Peyer's patch (tissue), 4 donors: ENCODE measurements at regions not wholly inside any gene's neighbourhood (a gene's known extent, or its start where the extent isn't known, plus 50 kb on each side); places are given as distances from the start of the nearest gene placed in this dataset.

Experiments used
- DNase-seq, 3 donors: peaks; one replicate each; pipeline ENCODE4 v3.0.0-alpha.2; 2017 to 2019
- H3K27ac ChIP-seq, 4 donors: fragments of 200-600 bp; sonication (generic); one replicate each; pipeline ENCODE4 v1.5.1; 2016 to 2019
- H3K27me3 ChIP-seq, 2 donors: fragments of 200-600 bp; sonication (generic); one replicate each; pipeline ENCODE4 v1.5.1; 2019
- H3K36me3 ChIP-seq, 3 donors: fragments of 200-600 bp; sonication (generic); one replicate each; pipeline ENCODE4 v1.5.1; 2016 to 2019
- H3K4me1 ChIP-seq, 4 donors: fragments of 200-600 bp; sonication (generic); one replicate each; pipeline ENCODE4 v1.5.1; 2016 to 2019
- H3K4me3 ChIP-seq, 4 donors: fragments of 200-600 bp; sonication (generic); 1 replicate in 3 of 4; 2 replicates in 1 of 4; pipeline ENCODE4 v1.5.1; 2016 to 2019; ENCODE audit warnings: mild to moderate bottlenecking in 1 of 4
- H3K9me3 ChIP-seq, 4 donors: fragments of 200-600 bp; sonication (generic); one replicate each; pipeline ENCODE4 v1.5.1; 2016 to 2019; ENCODE audit warnings: mild to moderate bottlenecking in 1 of 4
- CTCF ChIP-seq, 6 experiments: fragments of 450-650 bp in 4 of 6; fragments of 200-600 bp in 2 of 6; sonication (generic) in 1 of 6; IDR thresholded peaks; one replicate each; pipeline ENCODE4 v1.5.1; 2017 to 2019; ENCODE audit warnings: antibody characterized with exemption in 6 of 6, mild to moderate bottlenecking in 3 of 6, moderate library complexity in 1 of 6
- POLR2A ChIP-seq, 2 donors: fragments of 450-650 bp; IDR thresholded peaks; one replicate each; pipeline ENCODE4 v1.5.1; 2017; ENCODE audit warnings: antibody characterized with exemption in 2 of 2, mild to moderate bottlenecking in 2 of 2, moderate library complexity in 2 of 2

GRCh38 chr12:92417373-92417772 is 271.7 kb upstream of the BTG1 start:
- no peaks in the 10 kb centered on the region for H3K9me3 ChIP-seq
- H3K4me1 ChIP-seq: no peaks in the 10 kb centered on the region
- no peaks in the 10 kb centered on the region for H3K27me3 ChIP-seq
- DNase-seq: no peak
- H3K36me3 ChIP-seq: no peaks in the 10 kb centered on the region
- H3K27ac ChIP-seq: no peak overlapping the region
- no peak overlapping the region for H3K4me3 ChIP-seq
- TF ChIP-seq POLR2A (IDR thresholded peaks at IDR 0.05): no peak

GRCh38 chr12:92416385-92416812 is 270.8 kb upstream of the BTG1 start:
- no peak for DNase-seq
- Histone ChIP-seq H3K9me3 (no peaks in the 10 kb centered on the region), H3K27me3 (no peaks in the 10 kb centered on the region), H3K4me3 (no peak overlapping the region), H3K27ac (no peak overlapping the region), H3K4me1 (no peaks in the 10 kb centered on the region), H3K36me3 (no peaks in the 10 kb centered on the region)
- no peak for TF ChIP-seq POLR2A (IDR thresholded peaks at IDR 0.05)
- no peak for TF ChIP-seq CTCF (IDR thresholded peaks at IDR 0.05)

DNA sequence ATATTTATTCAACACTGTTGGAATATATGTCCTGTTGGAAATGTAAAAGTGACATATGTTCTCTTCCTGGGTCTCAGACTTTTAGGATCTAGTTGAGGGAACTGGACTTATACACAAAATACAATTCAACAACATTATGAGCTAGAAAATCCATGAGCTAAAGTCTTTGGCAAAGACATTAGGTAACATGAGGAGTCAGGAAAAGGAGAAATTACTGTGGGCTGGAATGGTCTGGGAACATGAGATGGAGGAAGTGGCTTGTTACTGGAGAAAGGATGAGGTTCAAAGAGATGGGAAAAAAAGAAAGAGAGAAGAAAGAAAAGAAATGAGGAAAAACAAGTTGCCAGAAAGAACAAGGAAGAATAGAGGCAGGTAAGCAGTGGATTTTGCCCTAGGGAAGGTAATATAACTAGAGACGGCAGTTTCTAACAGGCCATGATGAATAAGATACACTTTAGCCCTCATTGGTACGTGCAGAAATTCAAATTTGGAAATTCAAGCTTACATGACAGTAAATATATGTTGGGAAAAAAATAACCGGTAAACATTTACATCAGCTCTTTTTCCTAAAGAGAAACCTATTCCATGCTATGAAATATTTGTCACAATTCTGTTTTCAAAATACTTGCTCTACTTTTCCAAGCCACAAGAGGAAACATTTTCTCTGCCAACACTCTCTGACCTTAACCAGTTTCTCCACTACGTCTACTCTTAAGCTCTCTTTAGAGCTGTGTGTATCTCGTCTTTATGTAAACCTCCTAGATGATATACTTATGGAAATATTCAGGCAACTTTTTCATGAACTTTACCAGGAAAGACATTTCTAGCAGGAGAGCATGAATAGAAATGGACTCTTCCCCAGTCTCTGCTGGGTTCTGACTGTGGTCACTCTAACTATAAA is 268.8 kb upstream of the BTG1 start:
- TF ChIP-seq POLR2A (IDR thresholded peaks at IDR 0.05): no peak
- peak in 2 of 6 experiments; percentile 13 for TF ChIP-seq CTCF (IDR thresholded peaks at IDR 0.05)
- Histone ChIP-seq H3K9me3 (no peaks in the 10 kb centered on the region), H3K36me3 (no peaks in the 10 kb centered on the region), H3K4me3 (no peak overlapping the region), H3K27me3 (no peaks in the 10 kb centered on the region), H3K27ac (no peak overlapping the region), H3K4me1 (no peaks in the 10 kb centered on the region)
- no peak for DNase-seq

- H3K9me3 ChIP-seq: no peaks in the 10 kb centered on the region
- H3K4me3 ChIP-seq: no peak overlapping the region
- H3K27me3 ChIP-seq: no peaks in the 10 kb centered on the region
- DNase-seq: no peak
- H3K27ac ChIP-seq: no peak overlapping the region
- peaks cover 0 to 3% (median 0%) of the 10 kb centered on the region in 4 donors for H3K4me1 ChIP-seq
- TF ChIP-seq POLR2A (IDR thresholded peaks at IDR 0.05) (no peak), CTCF (IDR thresholded peaks at IDR 0.05) (no peak)
- no peaks in the 10 kb centered on the region for H3K36me3 ChIP-seq
These were observed 267.6 kb upstream of the BTG1 start for GRCh38 chr12:92413286-92413685.

GRCh38 chr12:92412856-92413255 is 267.2 kb upstream of the BTG1 start:
- no peak overlapping the region for H3K4me3 ChIP-seq
- H3K27me3 ChIP-seq: no peaks in the 10 kb centered on the region
- no peaks in the 10 kb centered on the region for H3K9me3 ChIP-seq
- H3K27ac ChIP-seq: no peak overlapping the region
- TF ChIP-seq CTCF (IDR thresholded peaks at IDR 0.05) (no peak), POLR2A (IDR thresholded peaks at IDR 0.05) (no peak)
- no peak for DNase-seq
- no peaks in the 10 kb centered on the region for H3K36me3 ChIP-seq
- peaks cover 0 to 4% (median 0%) of the 10 kb centered on the region in 4 donors for H3K4me1 ChIP-seq

DNA sequence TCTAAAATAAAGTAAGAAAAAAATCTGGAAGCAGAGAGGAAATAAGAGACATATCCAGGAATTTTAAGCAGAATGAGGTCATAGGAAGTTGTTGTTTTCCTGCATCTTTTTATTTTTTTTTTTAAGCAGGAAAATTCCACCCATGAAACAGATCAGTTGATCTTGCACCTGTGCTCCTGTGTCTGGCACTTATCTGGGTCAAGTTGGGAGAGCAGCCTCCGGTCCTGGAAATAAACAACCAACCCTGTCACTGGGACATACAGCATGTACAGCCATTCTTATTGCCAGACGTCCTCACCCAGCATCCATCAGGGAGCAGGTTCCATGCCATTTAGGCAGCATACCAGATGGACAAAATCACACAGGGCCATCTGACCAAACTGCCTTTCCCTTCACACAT is 266.0 kb upstream of the BTG1 start:
- Histone ChIP-seq H3K27me3 (no peaks in the 10 kb centered on the region), H3K27ac (no peak overlapping the region), H3K4me3 (no peak overlapping the region), H3K4me1 (peaks cover 0 to 4% (median 0%) of the 10 kb centered on the region in 4 donors), H3K36me3 (no peaks in the 10 kb centered on the region), H3K9me3 (no peaks in the 10 kb centered on the region)
- no peak for DNase-seq
- TF ChIP-seq CTCF (IDR thresholded peaks at IDR 0.05) (no peak), POLR2A (IDR thresholded peaks at IDR 0.05) (no peak)
